GM10248 (cell line): ENCODE measurements at regions not wholly inside any gene's neighbourhood (a gene's known extent, or its start where the extent isn't known, plus 50 kb on each side); places are given as distances from the start of the nearest gene placed in this dataset.

Source experiments
- CTCF ChIA-PET: fragments of 300-600 bp; sonication (Branson Sonifier 250); formaldehyde crosslinking; extraction: SDS; loops from one replicate; lab custom pipeline; 2021; ENCODE audit warnings: antibody characterized with exemption; lab: Yijun Ruan, JAX
- POLR2A ChIA-PET: fragments of 350-650 bp; sonication (Branson Sonifier 250); formaldehyde crosslinking; extraction: SDS; loops from one replicate; lab custom pipeline; 2020; ENCODE audit warnings: antibody characterized with exemption; lab: Yijun Ruan, JAX
- DNase-seq: peaks from one replicate; pipeline ENCODE4 v3.0.0; 2012; ENCODE audit errors: extremely low spot score
- TF ChIP-seq, protein P1 (sequence below): IDR thresholded peaks from 2 replicates; pipeline ENCODE4 v1.5.1; 2012; ENCODE audit warnings: mild to moderate bottlenecking, low read depth; ENCODE audit errors: extremely low read depth, missing control alignments, control extremely low read depth

DNA sequence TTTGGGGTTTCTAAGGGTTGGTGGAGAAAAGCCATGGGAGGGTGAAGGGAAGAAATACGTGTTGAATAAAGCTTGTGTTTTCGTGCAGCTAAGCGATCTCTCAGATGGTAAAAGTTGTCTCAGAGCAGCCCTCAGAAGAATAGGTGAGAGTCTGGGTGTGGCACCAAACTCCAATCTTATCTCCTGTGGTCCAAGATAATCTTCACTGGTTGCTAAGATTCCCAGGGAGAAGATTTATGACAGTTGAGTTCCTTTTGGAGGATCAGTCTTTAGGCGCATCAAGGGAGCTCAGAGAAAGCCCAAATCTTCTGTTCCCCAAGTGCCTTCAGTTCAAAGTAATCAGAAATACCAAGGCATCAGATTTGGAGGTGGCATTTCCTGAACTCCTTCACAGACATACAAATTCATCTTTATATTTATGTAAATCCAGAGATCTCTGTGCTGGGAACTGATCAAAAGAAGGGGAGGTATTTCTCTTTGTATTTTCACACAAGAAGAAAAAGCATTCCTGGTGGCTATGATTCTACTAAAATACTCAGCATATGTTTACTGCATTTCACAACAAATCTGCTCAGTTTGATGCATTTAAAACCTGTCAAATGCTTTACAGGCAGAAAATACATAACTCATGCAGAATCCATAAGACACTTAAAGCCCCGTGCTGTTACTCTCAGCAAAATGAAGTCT lies 102.9 kb downstream of the ABCC12 start:
- CTCF ChIA-PET, result interaction anchor here (0.7 to 4.6 kb wide), 9 partner anchors 8 to 911 kb away, joined by 3 to 32 read pairs (median 4); partner anchors contain the start of gene NETO2
- TF ChIP-seq, protein P1, sequence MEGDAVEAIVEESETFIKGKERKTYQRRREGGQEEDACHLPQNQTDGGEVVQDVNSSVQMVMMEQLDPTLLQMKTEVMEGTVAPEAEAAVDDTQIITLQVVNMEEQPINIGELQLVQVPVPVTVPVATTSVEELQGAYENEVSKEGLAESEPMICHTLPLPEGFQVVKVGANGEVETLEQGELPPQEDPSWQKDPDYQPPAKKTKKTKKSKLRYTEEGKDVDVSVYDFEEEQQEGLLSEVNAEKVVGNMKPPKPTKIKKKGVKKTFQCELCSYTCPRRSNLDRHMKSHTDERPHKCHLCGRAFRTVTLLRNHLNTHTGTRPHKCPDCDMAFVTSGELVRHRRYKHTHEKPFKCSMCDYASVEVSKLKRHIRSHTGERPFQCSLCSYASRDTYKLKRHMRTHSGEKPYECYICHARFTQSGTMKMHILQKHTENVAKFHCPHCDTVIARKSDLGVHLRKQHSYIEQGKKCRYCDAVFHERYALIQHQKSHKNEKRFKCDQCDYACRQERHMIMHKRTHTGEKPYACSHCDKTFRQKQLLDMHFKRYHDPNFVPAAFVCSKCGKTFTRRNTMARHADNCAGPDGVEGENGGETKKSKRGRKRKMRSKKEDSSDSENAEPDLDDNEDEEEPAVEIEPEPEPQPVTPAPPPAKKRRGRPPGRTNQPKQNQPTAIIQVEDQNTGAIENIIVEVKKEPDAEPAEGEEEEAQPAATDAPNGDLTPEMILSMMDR, result no peak
- POLR2A ChIA-PET, result no interaction called here
- no peak for DNase-seq

DNA sequence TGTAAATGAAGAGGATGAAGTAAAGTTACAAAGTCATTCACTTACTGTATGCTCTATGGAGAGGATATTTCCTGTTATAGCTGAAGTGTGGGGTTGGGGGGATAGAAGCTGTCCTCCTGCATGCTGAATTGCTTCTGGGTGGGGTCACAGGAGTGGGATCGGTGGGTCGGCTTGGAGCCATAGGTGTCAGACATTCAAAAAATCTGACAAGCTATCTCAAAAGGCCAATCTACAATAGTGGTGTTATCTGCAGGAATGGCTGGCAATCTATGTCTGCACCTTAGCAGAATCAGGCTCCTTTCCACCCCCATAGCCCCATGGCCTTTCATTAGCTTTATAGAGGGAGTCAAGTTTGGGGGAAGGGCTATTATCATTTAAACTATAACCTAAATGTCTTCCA lies 104.9 kb downstream of the ABCC12 start:
- POLR2A ChIA-PET, result no interaction called here
- DNase-seq, result no peak
- TF ChIP-seq, protein P1, result no peak
- CTCF ChIA-PET, result interaction anchor here (1.5 kb wide), 1 partner anchor 909 kb away, joined by 3 read pairs; no protein-coding TSS in a partner anchor

DNA sequence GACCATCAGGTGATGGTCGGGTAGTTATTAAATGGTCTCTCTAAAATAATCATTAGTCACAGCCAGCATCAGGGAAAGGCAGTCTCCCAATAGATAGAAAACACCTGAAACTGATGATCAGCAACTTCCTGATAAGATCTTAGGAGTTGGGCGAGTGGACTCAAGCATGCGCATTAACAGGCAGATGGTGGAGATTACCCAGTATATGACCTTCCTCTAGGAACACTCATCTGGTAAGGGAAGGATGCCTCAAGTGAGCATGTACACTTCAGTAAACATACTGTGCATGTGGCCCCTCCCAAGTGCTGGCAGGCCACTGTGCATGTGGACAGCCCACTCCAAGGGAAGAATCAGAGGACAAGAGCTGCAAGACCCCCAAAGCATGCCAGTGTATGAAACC lies 105.9 kb downstream of the ABCC12 start:
- POLR2A ChIA-PET, result no interaction called here
- DNase-seq, result no peak
- CTCF ChIA-PET, result no interaction called here
- TF ChIP-seq, protein P1, result no peak

DNA sequence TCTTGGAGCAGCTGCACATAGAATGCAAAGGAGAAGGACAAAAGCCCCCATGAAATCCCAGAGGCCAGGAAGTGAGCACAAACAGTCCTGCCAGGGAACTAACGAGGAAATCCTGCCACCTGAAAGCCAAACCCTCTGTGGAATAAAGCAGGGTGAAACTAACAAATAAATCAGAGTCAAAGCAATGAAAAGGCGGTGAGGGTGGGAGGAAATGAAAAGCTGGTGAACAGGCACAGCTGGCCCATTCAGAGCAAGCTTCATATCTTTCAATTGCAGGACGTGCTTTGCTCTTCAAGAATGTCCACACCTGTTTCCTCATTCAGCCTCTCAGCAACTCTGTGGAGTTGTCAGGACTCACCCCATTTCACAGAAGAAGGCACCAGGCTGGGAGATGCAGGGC lies 108.1 kb downstream of the ABCC12 start:
- ChIA-PET CTCF (interaction anchor here (1.2 to 1.5 kb wide), 2 partner anchors 7 to 10 kb away, joined by 3 to 7 read pairs; no protein-coding TSS in a partner anchor), POLR2A (no interaction called here)
- DNase-seq, result no peak
- TF ChIP-seq, protein P1, result no peak

DNA sequence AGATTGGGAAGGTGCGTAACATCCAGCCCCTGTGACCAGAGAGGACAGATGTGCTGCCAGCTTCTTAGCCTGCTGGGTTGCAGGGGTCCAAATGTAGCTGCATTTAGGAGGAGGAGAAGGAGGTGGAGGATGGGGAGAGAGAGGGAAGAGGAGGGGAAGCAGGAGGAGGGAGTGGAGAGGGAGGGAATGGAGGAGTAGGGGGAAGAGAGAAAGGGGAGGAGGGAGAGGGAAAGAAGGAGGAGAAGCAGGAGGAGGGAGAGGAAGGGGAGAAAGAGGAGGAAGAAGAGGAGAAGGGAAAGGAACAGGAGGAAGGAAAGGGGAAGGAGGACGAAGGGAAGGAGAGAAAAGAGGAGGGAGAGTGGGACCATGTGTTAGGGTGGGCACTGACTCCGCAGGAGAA lies 108.6 kb downstream of the ABCC12 start:
- CTCF ChIA-PET, result interaction anchor here (1.2 to 1.5 kb wide), 2 partner anchors 8 to 9 kb away, joined by 3 to 7 read pairs; no protein-coding TSS in a partner anchor
- DNase-seq, result no peak
- POLR2A ChIA-PET, result no interaction called here
- TF ChIP-seq, protein P1, result no peak

DNA sequence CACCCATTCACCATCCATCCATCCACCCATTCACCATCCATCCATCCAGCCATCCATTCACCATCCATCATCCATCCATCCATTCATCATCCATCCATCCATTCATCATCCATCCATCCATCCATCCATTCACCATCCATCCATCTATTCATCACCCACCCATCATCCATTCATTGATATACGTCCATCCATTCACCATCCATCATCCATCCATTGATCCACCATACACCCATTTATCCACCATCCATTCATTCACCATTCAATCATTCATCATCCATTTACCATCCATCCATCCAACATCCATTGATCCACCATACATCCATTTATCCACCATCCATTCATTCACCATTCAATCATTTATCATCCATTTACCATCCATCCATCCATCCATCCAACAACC lies 111.7 kb downstream of the ABCC12 start:
- POLR2A ChIA-PET, result no interaction called here
- TF ChIP-seq, protein P1, result no peak
- no peak for DNase-seq
- CTCF ChIA-PET, result no interaction called here
